NOMO-1 treated with dmso at 0.1 percent for 144 hours (cell line): ENCODE measurements at regions not wholly inside any gene's neighbourhood (a gene's known extent, or its start where the extent isn't known, plus 50 kb on each side); places are given as distances from the start of the nearest gene placed in this dataset.

Source experiments
- DNase-seq: peaks from one replicate; lab custom pipeline; 2025; ENCODE audit not compliant: unreplicated experiment; lab: John Stamatoyannopoulos, UW

DNA sequence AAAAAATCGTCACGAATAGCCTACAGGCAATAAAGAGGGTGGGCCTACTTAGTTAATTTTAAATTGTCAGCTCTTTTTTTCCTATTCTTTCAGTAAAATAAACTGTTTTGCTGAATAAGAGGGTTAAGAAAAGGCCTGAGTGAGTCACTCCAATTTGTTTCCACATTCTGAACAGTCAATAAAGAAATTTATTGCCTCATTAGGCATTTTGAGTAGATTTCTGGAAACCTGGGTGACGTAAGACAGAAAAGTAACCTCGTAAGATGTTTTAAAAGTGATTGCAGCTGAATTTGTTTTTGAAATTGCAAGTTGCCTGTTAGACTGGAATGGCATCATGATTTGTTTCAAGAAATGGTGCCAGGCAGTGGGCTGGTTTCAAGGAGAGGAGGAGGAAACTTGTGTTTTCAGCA lies 439.3 kb downstream of the USP25 start:
- DNase-seq: no peak

DNA sequence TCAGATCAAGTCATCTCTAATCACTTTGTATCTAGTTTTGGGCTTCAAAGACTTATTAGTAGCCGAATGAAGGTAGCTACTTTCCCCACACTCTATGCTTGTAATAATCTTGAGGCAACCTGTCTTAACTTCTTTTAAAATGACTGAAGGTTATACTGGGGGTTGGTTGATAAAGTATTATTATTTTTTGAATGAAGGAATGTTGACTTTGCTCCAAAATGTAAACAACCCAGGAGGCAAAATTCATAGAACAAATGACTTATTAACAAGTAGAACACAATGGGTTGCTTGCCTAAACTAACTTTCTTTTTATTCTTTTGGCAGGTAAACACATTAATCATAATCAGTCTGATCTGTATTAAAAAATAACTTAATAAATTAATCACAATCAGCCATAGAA lies 440.0 kb downstream of the USP25 start:
- DNase-seq: no peak

DNA sequence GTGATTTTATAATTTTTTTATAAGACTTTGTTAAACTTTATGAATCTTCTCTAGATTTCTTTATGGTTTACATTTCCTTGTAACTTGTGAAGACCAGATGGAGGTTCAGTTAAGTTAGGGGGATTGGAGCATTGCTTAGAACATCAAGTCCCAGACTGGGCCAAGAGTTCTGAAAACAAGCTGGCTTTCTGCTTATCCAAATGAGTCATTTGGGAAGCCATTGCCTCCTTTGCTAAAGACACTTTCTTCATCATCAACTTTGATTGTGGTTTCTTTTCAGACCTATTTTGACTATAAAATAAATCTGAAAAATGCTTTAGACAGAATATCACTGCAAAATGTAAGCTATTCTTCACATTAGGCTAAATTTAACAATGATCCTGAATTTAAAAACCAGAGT lies 446.8 kb downstream of the USP25 start:
- no peak for DNase-seq

DNA sequence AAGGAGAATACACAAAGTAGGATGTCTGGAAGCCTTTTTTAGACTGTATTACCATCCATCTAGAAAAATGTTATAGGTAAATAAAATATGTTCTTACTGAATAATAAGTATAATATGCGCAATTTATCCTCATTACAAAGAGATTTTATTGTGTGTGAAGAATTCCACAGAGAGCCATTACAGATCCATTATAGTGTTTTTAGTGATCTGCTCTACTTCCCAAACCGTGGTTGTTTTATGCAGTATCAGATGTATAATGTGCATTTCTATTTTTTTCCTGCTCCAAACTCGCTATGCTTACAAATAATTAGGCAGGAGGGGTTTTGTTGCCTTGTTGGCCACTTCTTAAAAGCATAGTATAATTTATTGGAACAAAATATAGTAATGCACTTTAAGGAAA lies 447.8 kb downstream of the USP25 start:
- no peak for DNase-seq

- no peak for DNase-seq
Measured at GRCh38 chr21:16179773-16180172, 450.0 kb downstream of the USP25 start.

GRCh38 chr21:16180614-16181013 lies 450.8 kb downstream of the USP25 start:
- DNase-seq: no peak

DNA sequence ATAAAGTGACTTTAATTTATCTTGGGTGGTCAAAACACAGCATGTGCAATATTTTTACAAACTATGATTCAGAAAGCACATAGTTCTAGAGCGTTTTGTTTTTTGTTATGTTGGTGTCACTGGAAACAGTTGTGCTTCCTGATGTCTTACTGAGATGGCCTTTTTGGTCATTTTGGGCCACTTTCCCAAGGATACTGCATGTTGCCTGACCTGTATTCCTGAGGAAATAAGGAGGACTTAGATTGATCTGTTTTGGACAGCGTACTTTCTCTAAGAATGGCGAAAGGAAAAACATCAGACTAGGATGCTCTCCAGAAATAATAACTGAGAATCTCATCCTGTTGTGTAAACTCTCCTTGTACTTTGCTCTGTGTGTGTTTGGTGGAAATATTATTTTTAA lies 451.2 kb downstream of the USP25 start:
- no peak for DNase-seq

DNA sequence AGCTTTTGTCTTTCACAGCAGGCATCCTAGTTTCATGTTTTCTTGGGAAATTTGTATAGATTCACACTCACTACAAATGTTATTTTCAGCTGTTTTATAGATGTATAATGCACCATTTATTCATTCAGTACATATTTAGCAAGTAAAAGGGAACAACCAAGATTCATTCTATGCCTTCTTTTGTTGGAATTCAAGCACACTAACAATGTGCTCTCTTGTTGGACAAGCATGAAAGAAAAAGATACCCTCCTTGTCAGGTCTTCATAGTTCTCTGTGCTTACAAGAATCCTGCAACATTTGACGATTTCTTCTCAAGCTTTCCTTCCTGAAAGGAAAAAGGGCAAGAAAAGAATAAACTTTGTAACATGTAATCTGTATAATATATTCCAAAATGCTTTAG lies 456.0 kb downstream of the USP25 start:
- DNase-seq: no peak

GRCh38 chr21:16186742-16187141 lies 457.0 kb downstream of the USP25 start:
- no peak for DNase-seq

GRCh38 chr21:16187603-16188301 lies 458.0 kb downstream of the USP25 start:
- DNase-seq: no peak

- DNase-seq: no peak
Measured at GRCh38 chr21:16192902-16193301, 463.1 kb downstream of the USP25 start.

GRCh38 chr21:16193496-16194094 lies 463.8 kb downstream of the USP25 start:
- DNase-seq: no peak

- peak; percentile 55 for DNase-seq
Measured at GRCh38 chr21:16194095-16194787, 464.5 kb downstream of the USP25 start.

DNA sequence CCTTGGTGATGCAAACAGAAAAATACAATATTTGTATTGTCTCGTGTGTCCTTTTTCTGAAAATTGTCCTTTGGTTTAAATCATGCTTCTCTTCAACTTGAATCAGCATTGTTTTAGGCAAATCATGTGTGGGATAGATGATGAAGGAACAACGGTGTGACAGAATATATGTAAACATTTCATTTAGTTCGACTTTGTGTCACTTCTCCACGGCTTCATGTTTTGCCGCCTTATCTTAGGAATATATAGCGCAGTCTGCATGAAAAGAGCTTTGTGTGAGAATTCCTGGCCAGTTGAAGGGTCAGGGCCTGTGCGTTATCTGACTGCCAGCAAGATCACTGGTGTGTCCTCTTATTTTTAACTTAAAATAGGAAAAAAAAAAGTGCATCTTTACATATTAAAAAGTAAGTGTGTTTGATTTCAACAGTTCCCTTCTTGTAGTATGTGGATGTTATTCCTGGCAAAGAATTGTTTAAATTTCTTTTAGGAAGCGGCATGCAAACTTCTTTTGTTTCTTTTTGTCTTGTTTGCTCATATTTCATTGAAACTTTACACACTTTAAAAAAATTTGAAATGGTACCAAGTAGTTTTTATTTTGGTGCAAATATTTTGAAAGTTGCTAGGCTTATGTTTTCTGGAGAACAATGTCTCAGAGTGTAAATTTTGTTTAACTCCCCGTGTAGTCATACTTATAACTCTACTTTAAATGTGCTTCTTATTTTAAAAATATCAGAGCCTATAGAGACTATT lies 465.2 kb downstream of the USP25 start:
- DNase-seq: no peak

- no peak for DNase-seq
Measured at GRCh38 chr21:16195538-16195910, 465.7 kb downstream of the USP25 start.

GRCh38 chr21:16196001-16196400 lies 466.2 kb downstream of the USP25 start:
- DNase-seq: no peak

- no peak for DNase-seq
Measured at GRCh38 chr21:16198546-16198945, 468.8 kb downstream of the USP25 start.

DNA sequence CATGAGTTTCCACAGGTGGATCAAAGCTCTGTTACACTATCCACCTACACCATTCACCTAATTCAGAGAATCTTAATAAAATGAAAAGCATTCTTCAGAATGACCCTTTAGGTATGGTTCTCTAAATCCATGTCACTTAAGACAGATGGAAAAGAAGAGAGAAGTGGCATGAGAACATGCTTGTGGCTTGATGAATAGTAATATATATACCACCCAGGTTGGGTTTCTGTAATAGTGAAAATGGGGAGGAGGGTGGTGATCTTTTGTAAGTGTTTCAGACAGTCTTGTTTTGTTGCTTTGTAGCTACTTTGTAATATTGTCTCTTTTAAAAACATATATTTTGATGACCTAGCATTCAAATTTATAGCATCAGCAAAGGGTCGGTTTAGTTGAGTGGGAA lies 469.8 kb downstream of the USP25 start:
- DNase-seq: no peak

DNA sequence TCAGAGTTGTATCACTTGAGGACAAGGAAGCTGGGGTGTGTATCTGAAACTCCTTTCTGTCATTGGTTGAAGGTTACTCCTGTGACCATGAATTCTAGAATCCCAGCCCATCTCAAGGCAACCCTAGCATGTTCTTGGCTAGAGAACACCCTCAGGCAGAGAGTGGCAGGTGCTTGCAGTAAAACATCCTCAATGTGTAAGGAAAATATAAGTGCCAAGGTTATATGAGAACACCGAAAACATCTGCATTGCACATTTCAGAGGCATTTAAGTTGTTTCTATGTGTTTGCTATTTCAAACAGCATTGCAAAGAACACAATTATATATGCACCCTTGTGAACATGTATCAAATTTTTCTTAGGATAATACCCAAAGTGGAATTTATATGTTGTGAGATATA lies 471.9 kb downstream of the USP25 start:
- DNase-seq: no peak

GRCh38 chr21:16205527-16205926 lies 475.7 kb downstream of the USP25 start:
- DNase-seq: no peak

- no peak for DNase-seq
Measured at GRCh38 chr21:16211339-16212303, 481.8 kb downstream of the USP25 start.
